ENCODE measurements at regions not wholly inside any gene's neighbourhood (a gene's known extent, or its start where the extent isn't known, plus 50 kb on each side); places are given as distances from the start of the nearest gene placed in this dataset.

DNA sequence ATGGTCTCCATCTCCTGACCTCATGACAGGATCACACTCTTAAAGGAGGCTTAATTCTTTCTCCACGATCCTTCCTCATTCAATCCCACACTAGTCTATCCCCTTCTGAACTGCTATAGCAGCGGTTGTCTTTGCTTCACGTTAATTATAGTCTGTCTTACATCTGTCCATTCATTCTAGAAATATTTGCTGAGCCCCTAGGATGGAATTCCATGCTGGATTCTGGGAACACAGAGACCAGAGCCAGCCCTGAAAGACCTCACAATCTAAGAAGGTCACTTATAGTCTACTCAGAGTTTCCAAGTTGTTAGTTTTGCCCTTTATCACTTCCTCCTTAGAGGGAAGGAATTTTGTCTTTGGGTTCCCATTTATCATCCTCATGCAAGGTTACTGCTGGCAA is 193.5 kb downstream of the GAS1 start:
- DNase-seq (ENCODE audit: low read depth, low spot score) = no peak
- TF ChIP-seq, protein P1, sequence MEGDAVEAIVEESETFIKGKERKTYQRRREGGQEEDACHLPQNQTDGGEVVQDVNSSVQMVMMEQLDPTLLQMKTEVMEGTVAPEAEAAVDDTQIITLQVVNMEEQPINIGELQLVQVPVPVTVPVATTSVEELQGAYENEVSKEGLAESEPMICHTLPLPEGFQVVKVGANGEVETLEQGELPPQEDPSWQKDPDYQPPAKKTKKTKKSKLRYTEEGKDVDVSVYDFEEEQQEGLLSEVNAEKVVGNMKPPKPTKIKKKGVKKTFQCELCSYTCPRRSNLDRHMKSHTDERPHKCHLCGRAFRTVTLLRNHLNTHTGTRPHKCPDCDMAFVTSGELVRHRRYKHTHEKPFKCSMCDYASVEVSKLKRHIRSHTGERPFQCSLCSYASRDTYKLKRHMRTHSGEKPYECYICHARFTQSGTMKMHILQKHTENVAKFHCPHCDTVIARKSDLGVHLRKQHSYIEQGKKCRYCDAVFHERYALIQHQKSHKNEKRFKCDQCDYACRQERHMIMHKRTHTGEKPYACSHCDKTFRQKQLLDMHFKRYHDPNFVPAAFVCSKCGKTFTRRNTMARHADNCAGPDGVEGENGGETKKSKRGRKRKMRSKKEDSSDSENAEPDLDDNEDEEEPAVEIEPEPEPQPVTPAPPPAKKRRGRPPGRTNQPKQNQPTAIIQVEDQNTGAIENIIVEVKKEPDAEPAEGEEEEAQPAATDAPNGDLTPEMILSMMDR (IDR thresholded peaks at IDR 0.05; ENCODE audit: insufficient read depth, low read length, missing control alignments) = no peak

DNA sequence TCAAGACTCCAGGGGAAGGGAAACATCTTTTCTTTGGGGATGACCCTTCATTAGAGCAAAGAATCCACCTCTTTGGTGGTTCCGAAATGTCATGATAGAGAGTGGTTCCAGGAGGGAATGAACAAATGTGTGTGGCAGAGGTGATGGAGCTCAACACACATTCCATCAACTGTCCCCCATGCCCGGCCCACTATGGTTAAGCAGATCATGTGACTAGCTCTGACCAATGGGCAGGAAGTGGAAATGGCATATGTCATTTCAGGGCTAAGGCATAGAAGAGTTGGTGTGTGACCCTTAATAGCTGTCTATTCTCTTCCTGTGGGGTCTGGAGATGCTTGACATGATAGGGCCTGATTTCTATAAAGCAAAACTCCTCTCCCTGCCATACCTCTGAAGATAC is 194.6 kb downstream of the GAS1 start:
- no peak for DNase-seq (ENCODE audit: low read depth, low spot score)
- ChIA-PET CTCF (no interaction called here), POLR2A (no interaction called here)

More for the DNA sequence above, 193.5 kb downstream of the GAS1 start:
- CTCF ChIA-PET = no interaction called here
- H3K4me3 ChIP-seq (ENCODE audit: low read depth, low read length) = no peak overlapping the region
- POLR2A ChIA-PET = no interaction called here

DNA sequence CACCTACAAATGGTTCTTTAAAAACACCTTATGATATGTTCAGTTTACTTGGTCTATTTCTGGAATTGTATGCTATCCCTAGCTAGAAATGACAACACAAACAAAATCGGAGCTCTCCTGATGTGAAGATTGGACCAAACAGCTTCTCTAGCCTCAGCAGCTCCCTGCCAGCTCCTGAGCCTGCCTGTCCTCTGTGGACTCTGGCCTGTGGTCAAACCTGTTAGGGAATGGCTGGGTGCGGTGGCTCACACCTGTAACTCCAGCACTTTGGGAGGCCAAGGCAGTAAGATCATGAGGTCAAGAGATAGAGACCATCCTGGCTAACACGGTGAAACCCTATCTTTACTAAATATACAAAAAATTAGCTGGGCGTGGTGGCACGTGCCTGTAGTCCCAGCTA is 195.3 kb downstream of the GAS1 start:
- ChIA-PET POLR2A (no interaction called here), CTCF (interaction anchor here (1.1 kb wide), 1 partner anchor 14 kb away, joined by 3 read pairs; no protein-coding TSS in a partner anchor)
- DNase-seq (ENCODE audit: low read depth, low spot score) = no peak
- TF ChIP-seq, protein P1 (IDR thresholded peaks at IDR 0.05; ENCODE audit: insufficient read depth, low read length, missing control alignments) = no peak
- H3K4me3 ChIP-seq (ENCODE audit: low read depth, low read length) = no peak overlapping the region

More for the DNA sequence above, 194.6 kb downstream of the GAS1 start:
- H3K4me3 ChIP-seq (ENCODE audit: low read depth, low read length) = no peak overlapping the region
- TF ChIP-seq, protein P1 (IDR thresholded peaks at IDR 0.05; ENCODE audit: insufficient read depth, low read length, missing control alignments) = no peak

DNA sequence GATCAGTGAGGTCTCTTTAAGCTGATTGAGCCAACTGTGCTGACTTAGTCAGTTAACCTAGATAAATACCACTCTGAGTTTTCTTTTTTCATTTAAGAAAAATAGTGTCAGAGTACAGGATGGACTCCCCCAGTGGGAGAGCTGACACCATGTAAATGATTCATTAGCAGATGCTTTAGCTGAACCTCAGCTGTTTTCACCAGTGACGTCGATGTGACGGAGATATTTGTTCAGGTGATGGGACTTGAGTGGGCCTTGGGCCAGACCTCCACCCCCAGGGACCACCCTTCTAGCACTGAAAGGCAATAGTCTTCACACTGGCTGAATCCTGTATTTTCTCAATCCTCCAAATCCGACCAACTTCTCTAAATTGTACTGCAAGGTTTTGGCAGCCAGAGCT is 196.1 kb downstream of the GAS1 start:
- ChIA-PET CTCF (interaction anchor here (1.1 kb wide), 1 partner anchor 15 kb away, joined by 3 read pairs; no protein-coding TSS in a partner anchor), POLR2A (no interaction called here)
- H3K4me3 ChIP-seq (ENCODE audit: low read depth, low read length) = no peak overlapping the region
- TF ChIP-seq, protein P1 (IDR thresholded peaks at IDR 0.05; ENCODE audit: insufficient read depth, low read length, missing control alignments) = no peak
- DNase-seq (ENCODE audit: low read depth, low spot score) = no peak

DNA sequence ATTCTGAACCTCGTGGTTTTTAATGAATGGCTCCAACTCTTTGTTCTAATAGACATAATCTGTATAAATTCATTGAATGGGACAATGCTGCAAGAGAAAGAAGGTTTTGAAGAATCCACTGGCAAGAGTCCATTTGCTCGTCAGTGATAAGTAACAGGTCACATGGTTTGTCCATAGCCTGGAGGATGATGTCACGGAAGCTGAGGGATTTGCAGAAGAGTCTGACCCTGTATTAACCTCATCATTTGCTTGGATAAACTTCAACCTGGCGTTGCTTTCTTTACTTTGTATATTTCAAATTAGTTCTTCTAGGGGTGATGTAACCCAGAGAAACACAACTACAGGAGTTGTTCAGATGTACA is 197.4 kb downstream of the GAS1 start:
- no peak for DNase-seq (ENCODE audit: low read depth, low spot score)
- POLR2A ChIA-PET = no interaction called here
- CTCF ChIA-PET = interaction anchor here (1.4 kb wide), 1 partner anchor 27 kb away, joined by 5 read pairs; no protein-coding TSS in a partner anchor
- TF ChIP-seq, protein P1 (IDR thresholded peaks at IDR 0.05; ENCODE audit: insufficient read depth, low read length, missing control alignments) = no peak
- H3K4me3 ChIP-seq (ENCODE audit: low read depth, low read length) = no peak overlapping the region

DNA sequence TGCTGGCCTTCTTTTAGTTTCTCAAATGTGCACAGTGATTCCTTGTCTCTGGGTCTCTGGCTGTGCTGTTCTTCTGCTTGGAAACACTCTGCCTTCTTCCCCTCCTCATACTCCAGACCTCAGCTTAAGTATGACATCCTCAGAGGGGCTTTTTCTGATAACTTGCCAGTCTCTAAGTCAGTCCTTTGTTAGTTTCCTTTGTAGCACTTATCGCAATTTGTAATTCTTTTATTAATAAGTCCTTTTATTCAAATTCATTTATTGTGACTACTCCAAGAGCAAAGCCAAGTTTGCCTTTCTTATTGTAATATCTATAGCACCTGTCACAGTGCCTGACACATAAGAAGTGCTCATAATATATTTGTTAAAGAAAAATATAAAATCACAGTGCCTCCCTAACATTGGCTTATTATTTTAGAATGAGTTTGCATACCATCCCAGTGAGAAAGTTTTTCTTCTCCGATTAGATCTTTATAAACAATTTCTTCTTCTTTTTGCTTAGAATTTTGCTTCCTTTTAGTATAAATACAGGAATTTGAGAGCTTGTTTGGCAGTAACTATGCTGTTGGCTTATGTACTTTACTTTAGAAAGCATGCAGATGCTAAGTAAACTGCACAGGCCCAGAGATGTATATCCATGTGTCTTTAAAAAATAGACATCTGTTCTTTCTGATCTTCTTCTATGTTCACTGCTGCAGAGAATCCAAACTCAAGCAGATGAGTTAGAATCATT is 198.0 kb downstream of the GAS1 start:
- ChIA-PET POLR2A (no interaction called here), CTCF (interaction anchor here (1.4 kb wide), 2 partner anchors 26 to 112 kb away, joined by 3 to 5 read pairs; no protein-coding TSS in a partner anchor)
- no peak for DNase-seq (ENCODE audit: low read depth, low spot score)
- no peak overlapping the region for H3K4me3 ChIP-seq (ENCODE audit: low read depth, low read length)
- TF ChIP-seq, protein P1 (IDR thresholded peaks at IDR 0.05; ENCODE audit: insufficient read depth, low read length, missing control alignments) = no peak
